ENCODE measurements at regions not wholly inside any gene's neighbourhood (a gene's known extent, or its start where the extent isn't known, plus 50 kb on each side); places are given as distances from the start of the nearest gene placed in this dataset.
A peak's percentile ranks its signal among the peaks of the same experiment; 100 is the strongest.
"Not testable (repeated sequence)": the region's sequence is repeated elsewhere in the genome, so short reads cannot be mapped to it uniquely, and the experiment has no call there.

GRCh38 chr1:121003230-121003629 is 113.7 kb downstream of the PPIAL4A start:
- not testable (repeated sequence) for H3K4me3 ChIP-seq (ENCODE audit: low read length)

GRCh38 chr1:121006826-121007225 is 117.3 kb downstream of the PPIAL4A start:
- H3K4me3 ChIP-seq (ENCODE audit: low read length), result not testable (repeated sequence)

- not testable (repeated sequence) for H3K4me3 ChIP-seq (ENCODE audit: low read length)
Measured at GRCh38 chr1:121007755-121008154, 118.2 kb downstream of the PPIAL4A start.

- H3K4me3 ChIP-seq (ENCODE audit: low read length), result peak overlapping the region; percentile 31; the same call in 1 of the 2 replicates
Measured at GRCh38 chr1:121008512-121009215, 119.1 kb downstream of the PPIAL4A start.

GRCh38 chr1:121009216-121010057 is 119.9 kb downstream of the PPIAL4A start:
- H3K4me3 ChIP-seq (ENCODE audit: low read length), result peak overlapping the region; percentile 31; the same call in 1 of the 2 replicates

GRCh38 chr1:121010141-121010540 is 120.6 kb downstream of the PPIAL4A start:
- not testable (repeated sequence) for H3K4me3 ChIP-seq (ENCODE audit: low read length)

- not testable (repeated sequence) for H3K4me3 ChIP-seq (ENCODE audit: low read length)
Measured at GRCh38 chr1:121013181-121013580, 123.6 kb downstream of the PPIAL4A start.

- H3K4me3 ChIP-seq (ENCODE audit: low read length), result not testable (repeated sequence)
Measured at GRCh38 chr1:121016182-121017028, 126.8 kb downstream of the PPIAL4A start.

GRCh38 chr1:121019715-121020349 is 130.3 kb downstream of the PPIAL4A start:
- H3K4me3 ChIP-seq (ENCODE audit: low read length), result not testable (repeated sequence)

GRCh38 chr1:121020350-121021236 is 131.0 kb downstream of the PPIAL4A start:
- H3K4me3 ChIP-seq (ENCODE audit: low read length), result peak overlapping the region; percentile 28; the same call in 1 of the 2 replicates

- not testable (repeated sequence) for H3K4me3 ChIP-seq (ENCODE audit: low read length)
Measured at GRCh38 chr1:121021716-121022115, 132.1 kb downstream of the PPIAL4A start.

GRCh38 chr1:121032878-121033494 is 143.4 kb downstream of the PPIAL4A start:
- not testable (repeated sequence) for H3K4me3 ChIP-seq (ENCODE audit: low read length)

GRCh38 chr1:121036792-121037191 is 147.2 kb downstream of the PPIAL4A start:
- not testable (repeated sequence) for H3K4me3 ChIP-seq (ENCODE audit: low read length)

- H3K4me3 ChIP-seq (ENCODE audit: low read length), result not testable (repeated sequence)
Measured at GRCh38 chr1:121040974-121041373, 143.2 kb downstream of the FAM72B start.

- H3K4me3 ChIP-seq (ENCODE audit: low read length), result not testable (repeated sequence)
Measured at GRCh38 chr1:121041497-121041896, 142.6 kb downstream of the FAM72B start.

GRCh38 chr1:121042882-121043281 is 141.3 kb downstream of the FAM72B start:
- H3K4me3 ChIP-seq (ENCODE audit: low read length), result not testable (repeated sequence)

GRCh38 chr1:121048293-121048752 is 135.8 kb downstream of the FAM72B start:
- not testable (repeated sequence) for H3K4me3 ChIP-seq (ENCODE audit: low read length)

GRCh38 chr1:121048769-121049443 is 135.2 kb downstream of the FAM72B start:
- H3K4me3 ChIP-seq (ENCODE audit: low read length), result not testable (repeated sequence)

GRCh38 chr1:121050097-121050496 is 134.0 kb downstream of the FAM72B start:
- not testable (repeated sequence) for H3K4me3 ChIP-seq (ENCODE audit: low read length)

All from GM08714 (cell line).